Kidney (tissue), 13 donors: ENCODE measurements at regions not wholly inside any gene's neighbourhood (a gene's known extent, or its start where the extent isn't known, plus 50 kb on each side); places are given as distances from the start of the nearest gene placed in this dataset.

Experiments used
- DNase-seq, 5 donors: peaks; one replicate each; pipeline ENCODE4 v3.0.0-alpha.2; 2013 to 2020
- FAIRE-seq: peaks from 2 replicates; lab custom pipeline; 2012; peaks lifted over from hg19 to GRCh38; lab: Jason Lieb, UNC
- H3K27ac ChIP-seq, 2 donors: one replicate each; pipeline ENCODE4 v1.7.0; 2013; ENCODE audit warnings: low read depth in 2 of 2, low read length in 2 of 2, inconsistent platforms in 1 of 2
- H3K27me3 ChIP-seq: one replicate; pipeline ENCODE4 v1.7.1; 2013; ENCODE audit warnings: low read length, inconsistent platforms; ENCODE audit not compliant: control insufficient read depth, insufficient read depth
- H3K36me3 ChIP-seq, 3 donors: one replicate each; pipeline versions ENCODE4 v1.7.0 to v1.7.1; 2013; ENCODE audit warnings: low read length in 3 of 3, control low read depth in 1 of 3, inconsistent platforms in 1 of 3; ENCODE audit not compliant: insufficient read depth in 3 of 3, control insufficient read depth in 2 of 3
- H3K4me1 ChIP-seq, 3 donors: one replicate each; pipeline versions ENCODE4 v1.7.0 to v1.7.1; 2013; ENCODE audit warnings: low read length in 3 of 3, inconsistent platforms in 1 of 3, low read depth in 1 of 3; ENCODE audit not compliant: control insufficient read depth in 2 of 3, insufficient read depth in 2 of 3
- H3K4me3 ChIP-seq, 3 donors: one replicate each; pipeline versions ENCODE4 v1.7.0 to v1.8.1; 2013; ENCODE audit warnings: low read length in 3 of 3, control low read depth in 1 of 3, inconsistent platforms in 1 of 3
- H3K9ac ChIP-seq, 3 donors: one replicate each; pipeline versions ENCODE4 v1.7.0 to v1.7.1; 2013; ENCODE audit warnings: low read length in 3 of 3, control low read depth in 1 of 3, inconsistent platforms in 1 of 3
- H3K9me3 ChIP-seq, 3 donors: one replicate each; pipeline versions ENCODE4 v1.7.0 to v1.7.1; 2013; ENCODE audit warnings: low read length in 3 of 3, control low read depth in 1 of 3, inconsistent platforms in 1 of 3; ENCODE audit not compliant: control insufficient read depth in 2 of 3, insufficient read depth in 1 of 3
- CTCF ChIP-seq: IDR thresholded peaks from 3 replicates; pipeline ENCODE4 v1.5.1; 2012; ENCODE audit warnings: mild to moderate bottlenecking, moderate library complexity, borderline replicate concordance; ENCODE audit not compliant: insufficient read depth; ENCODE audit errors: extremely low read depth
- intact Hi-C: fragments of 100-400 bp; cut with DNase I; formaldehyde crosslinking; loops from one replicate; pipeline ENCODE4 v1.11.1; 2022
- donor health status: control.
- donor health status: control.
- donor health status: control.
- donor health status: control.
- donor health status: control.
- donor health status: DM: yes; HTN: yes; CAD: no.
- donor health status: Normal renal cell carcinoma (clear cell type).

DNA sequence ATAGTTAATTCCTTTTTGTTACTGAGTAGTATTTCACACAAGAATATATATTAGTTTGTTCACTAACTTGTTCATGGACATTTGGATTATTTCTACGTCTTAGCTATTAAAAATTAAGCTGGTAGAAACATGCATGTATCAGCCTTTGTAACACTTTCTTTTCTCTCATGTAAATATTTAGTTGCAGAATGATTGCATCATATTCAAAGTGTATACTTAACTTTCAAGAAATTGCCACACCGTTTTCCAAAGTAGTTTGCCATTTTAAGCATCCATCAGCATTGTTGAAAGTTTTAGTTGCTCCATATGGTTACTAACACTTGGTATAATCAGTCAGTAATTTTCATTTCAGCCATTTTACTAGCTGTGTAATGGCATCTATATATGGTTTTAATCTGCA, 666.9 kb downstream of the NXPH1 start:
- intact Hi-C loops: no loop called here
- no peaks in the 10 kb centered on the region for H3K36me3 ChIP-seq
- FAIRE-seq (no peak), DNase-seq (no peak)
- H3K9me3 ChIP-seq: no peaks in the 10 kb centered on the region
- TF ChIP-seq CTCF: no peak
- H3K27ac ChIP-seq: no peak overlapping the region
- H3K4me3 ChIP-seq: no peak overlapping the region
- H3K9ac ChIP-seq: no peak overlapping the region
- no peaks in the 10 kb centered on the region for H3K27me3 ChIP-seq
- H3K4me1 ChIP-seq: no peaks in the 10 kb centered on the region

- H3K9me3 ChIP-seq: no peaks in the 10 kb centered on the region
- H3K9ac ChIP-seq: no peak overlapping the region
- H3K4me1 ChIP-seq: no peaks in the 10 kb centered on the region
- intact Hi-C loops: no loop called here
- TF ChIP-seq CTCF: no peak
- no peaks in the 10 kb centered on the region for H3K27me3 ChIP-seq
- no peaks in the 10 kb centered on the region for H3K36me3 ChIP-seq
- H3K4me3 ChIP-seq: no peak overlapping the region
- peak; percentile 6 for FAIRE-seq
- no peak for DNase-seq
- no peak overlapping the region for H3K27ac ChIP-seq
Measured at GRCh38 chr7:9102846-9103245, 669.4 kb downstream of the NXPH1 start.

GRCh38 chr7:9106747-9107146, 673.3 kb downstream of the NXPH1 start:
- Histone ChIP-seq H3K4me1 (no peaks in the 10 kb centered on the region), H3K9ac (no peak overlapping the region), H3K27ac (no peak overlapping the region), H3K27me3 (no peaks in the 10 kb centered on the region), H3K4me3 (no peak overlapping the region), H3K36me3 (no peaks in the 10 kb centered on the region), H3K9me3 (peaks cover 0 to 6% (median 0%) of the 10 kb centered on the region in 3 donors)
- DNase-seq (no peak), FAIRE-seq (no peak)
- intact Hi-C loops: no loop called here
- no peak for TF ChIP-seq CTCF

DNA sequence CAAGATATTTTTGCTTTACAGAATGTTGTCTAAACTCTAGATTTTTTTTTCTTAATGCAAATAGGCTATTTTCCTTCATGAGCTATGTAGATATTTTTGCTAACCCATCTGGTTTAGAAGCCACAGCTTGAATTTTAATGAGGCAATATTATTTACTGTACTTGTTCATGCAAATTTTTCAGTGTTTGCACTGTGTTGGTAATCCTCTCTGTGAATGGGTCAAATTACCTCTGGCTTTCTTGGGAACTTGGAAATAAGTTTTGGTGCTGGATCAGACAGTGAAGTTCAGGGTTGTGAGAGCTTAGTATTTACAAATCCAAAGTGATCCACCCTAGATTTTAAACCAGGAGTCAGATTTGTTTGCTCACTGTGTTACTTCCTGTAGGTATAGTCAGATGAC, 686.9 kb downstream of the NXPH1 start:
- FAIRE-seq (no peak), DNase-seq (no peak)
- TF ChIP-seq CTCF: no peak
- H3K27ac ChIP-seq: no peak overlapping the region
- H3K4me3 ChIP-seq: no peak overlapping the region
- no peaks in the 10 kb centered on the region for H3K27me3 ChIP-seq
- H3K4me1 ChIP-seq: no peaks in the 10 kb centered on the region
- H3K9me3 ChIP-seq: no peaks in the 10 kb centered on the region
- no peak overlapping the region for H3K9ac ChIP-seq
- intact Hi-C loops: no loop called here
- no peaks in the 10 kb centered on the region for H3K36me3 ChIP-seq
